Naive thymus-derived CD4-positive, alpha-beta T cell (primary cell): ENCODE measurements at regions not wholly inside any gene's neighbourhood (a gene's known extent, or its start where the extent isn't known, plus 50 kb on each side); places are given as distances from the start of the nearest gene placed in this dataset.
A peak's percentile ranks its signal among the peaks of the same experiment; 100 is the strongest.

Source experiments
- ATAC-seq: fragments of 150-1000 bp; cut with Tn5 transposase; 2 replicates; pipeline ENCODE4 v1.10.0; 2021; ENCODE audit warnings: mild to moderate bottlenecking, moderate library complexity
- CTCF ChIA-PET: fragments of 350-600 bp; sonication (Branson Sonifier 250); formaldehyde crosslinking; loops from one replicate; lab custom pipeline; 2021; ENCODE audit warnings: antibody characterized with exemption; lab: Charles Lee
- POLR2A ChIA-PET: fragments of 350-600 bp; sonication (Branson Sonifier 250); formaldehyde crosslinking; loops from one replicate; lab custom pipeline; 2021; ENCODE audit warnings: antibody characterized with exemption, inconsistent platforms; lab: Charles Lee
- DNase-seq, 9 donors: peaks; one replicate each; pipeline versions ENCODE4 v3.0.0 to v3.0.0-alpha.2; 2020 to 2022; ENCODE audit warnings: mixed read lengths in 1 of 9
- H3K27ac ChIP-seq: one replicate; pipeline ENCODE4 v1.7.0; 2013; ENCODE audit warnings: mild to moderate bottlenecking, low read depth, low read length, moderate library complexity
- H3K27me3 ChIP-seq, 2 donors: one replicate each; pipeline ENCODE4 v1.7.0; 2013; ENCODE audit warnings: low read length in 2 of 2, mild to moderate bottlenecking in 2 of 2, moderate library complexity in 2 of 2; ENCODE audit not compliant: control insufficient read depth in 2 of 2, insufficient read depth in 2 of 2
- H3K36me3 ChIP-seq, 3 experiments: 1 replicate in 2 of 3; 2 replicates in 1 of 3; pipeline ENCODE4 v1.7.0; 2013; ENCODE audit warnings: low read length in 3 of 3, mild to moderate bottlenecking in 3 of 3, moderate library complexity in 1 of 3; ENCODE audit not compliant: insufficient read depth in 3 of 3, control insufficient read depth in 2 of 3
- H3K4me1 ChIP-seq, 2 donors: one replicate each; pipeline ENCODE4 v1.7.0; 2013; ENCODE audit warnings: low read length in 2 of 2, mild to moderate bottlenecking in 2 of 2, moderate library complexity in 1 of 2; ENCODE audit not compliant: control insufficient read depth in 2 of 2, insufficient read depth in 2 of 2
- H3K4me3 ChIP-seq: 2 replicates; pipeline ENCODE4 v1.7.0; 2013; ENCODE audit warnings: mild to moderate bottlenecking, low read length
- H3K9me3 ChIP-seq, 3 experiments: 1 replicate in 2 of 3; 2 replicates in 1 of 3; pipeline ENCODE4 v1.7.0; 2013; ENCODE audit warnings: low read length in 3 of 3; ENCODE audit not compliant: control insufficient read depth in 2 of 3
- H3K27ac Mint-ChIP-seq, 9 donors: one replicate each; pipeline ENCODE4 v1.8.0; 2020 to 2022; ENCODE audit warnings: mixed read lengths in 9 of 9, mild to moderate bottlenecking in 8 of 9, moderate library complexity in 5 of 9, inconsistent platforms in 2 of 9
- H3K27me3 Mint-ChIP-seq, 5 donors: one replicate each; pipeline ENCODE4 v1.8.0; 2021 to 2022; ENCODE audit warnings: mixed read lengths in 5 of 5, mild to moderate bottlenecking in 1 of 5
- H3K36me3 Mint-ChIP-seq, 5 donors: one replicate each; pipeline ENCODE4 v1.8.0; 2020 to 2022; ENCODE audit warnings: mixed read lengths in 5 of 5, mild to moderate bottlenecking in 3 of 5, inconsistent platforms in 1 of 5
- H3K4me1 Mint-ChIP-seq, 7 donors: one replicate each; pipeline ENCODE4 v1.8.0; 2020 to 2022; ENCODE audit warnings: mixed read lengths in 7 of 7, mild to moderate bottlenecking in 3 of 7, inconsistent platforms in 1 of 7
- H3K4me3 Mint-ChIP-seq, 10 donors: one replicate each; pipeline ENCODE4 v1.8.0; 2020 to 2022; ENCODE audit warnings: mild to moderate bottlenecking in 10 of 10, mixed read lengths in 10 of 10, moderate library complexity in 6 of 10, inconsistent platforms in 2 of 10
- H3K9me3 Mint-ChIP-seq, 11 donors: one replicate each; pipeline ENCODE4 v1.8.0; 2020 to 2022; ENCODE audit warnings: mixed read lengths in 11 of 11, mild to moderate bottlenecking in 4 of 11, inconsistent platforms in 1 of 11, moderate library complexity in 1 of 11
- intact Hi-C, 2 donors: fragments of 100-400 bp; cut with micrococcal nuclease; formaldehyde crosslinking; loops; one replicate each; pipeline ENCODE4 v1.15.1; 2023

GRCh38 chr9:573691-574410, 267.6 kb upstream of the DMRT1 start:
- H3K36me3 Mint-ChIP-seq, result peaks cover 0 to 4% (median 0%) of the 10 kb centered on the region in 5 donors
- no peaks in the 10 kb centered on the region for H3K9me3 ChIP-seq
- H3K27me3 Mint-ChIP-seq, result peaks cover 0 to 4% (median 0%) of the 10 kb centered on the region in 5 donors
- H3K4me3 ChIP-seq, result no peak overlapping the region
- H3K36me3 ChIP-seq, result no peaks in the 10 kb centered on the region
- H3K27ac Mint-ChIP-seq, result no peak overlapping the region
- H3K27me3 ChIP-seq, result no peaks in the 10 kb centered on the region
- ChIA-PET POLR2A (no interaction called here), CTCF (no interaction called here)
- no peaks in the 10 kb centered on the region for H3K9me3 Mint-ChIP-seq
- DNase-seq (no peak), ATAC-seq (no peak)
- H3K4me3 Mint-ChIP-seq, result no peak overlapping the region
- peaks cover 0 to 4% (median 0%) of the 10 kb centered on the region in 7 donors for H3K4me1 Mint-ChIP-seq
- no peaks in the 10 kb centered on the region for H3K4me1 ChIP-seq
- intact Hi-C loops, result no loop called here
- no peak overlapping the region for H3K27ac ChIP-seq

DNA sequence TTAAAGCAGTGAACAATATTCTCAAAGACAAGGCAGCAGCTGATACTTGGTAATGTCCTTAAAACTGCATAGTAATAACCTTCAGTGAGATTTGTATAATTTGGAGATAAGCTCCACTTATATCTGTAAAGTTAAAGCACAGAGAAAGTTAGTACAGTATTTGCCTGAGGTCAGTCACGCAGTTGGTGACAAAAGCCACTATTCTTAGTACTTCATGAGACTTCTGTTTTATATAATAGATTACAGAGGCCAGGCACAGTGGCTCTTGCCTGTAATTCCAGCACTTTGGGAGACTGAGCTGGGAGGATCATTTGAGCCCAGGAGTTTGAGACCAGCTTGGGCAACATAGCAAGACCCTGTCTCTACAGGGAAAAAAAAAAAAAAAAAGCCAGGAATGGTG, 266.4 kb upstream of the DMRT1 start:
- Mint-ChIP-seq H3K9me3 (peaks cover 0 to 3% (median 0%) of the 10 kb centered on the region in 11 donors), H3K4me3 (no peak overlapping the region), H3K4me1 (no peaks in the 10 kb centered on the region), H3K27me3 (peaks cover 0 to 4% (median 0%) of the 10 kb centered on the region in 5 donors), H3K36me3 (peaks cover 0 to 8% (median 0%) of the 10 kb centered on the region in 5 donors), H3K27ac (no peak overlapping the region)
- no peaks in the 10 kb centered on the region for H3K9me3 ChIP-seq
- H3K27me3 ChIP-seq, result no peaks in the 10 kb centered on the region
- H3K4me1 ChIP-seq, result no peaks in the 10 kb centered on the region
- DNase-seq, result no peak
- intact Hi-C loops, result no loop called here
- no peak overlapping the region for H3K4me3 ChIP-seq
- no peak for ATAC-seq
- ChIA-PET POLR2A (no interaction called here), CTCF (no interaction called here)
- H3K36me3 ChIP-seq, result no peaks in the 10 kb centered on the region
- H3K27ac ChIP-seq, result no peak overlapping the region

DNA sequence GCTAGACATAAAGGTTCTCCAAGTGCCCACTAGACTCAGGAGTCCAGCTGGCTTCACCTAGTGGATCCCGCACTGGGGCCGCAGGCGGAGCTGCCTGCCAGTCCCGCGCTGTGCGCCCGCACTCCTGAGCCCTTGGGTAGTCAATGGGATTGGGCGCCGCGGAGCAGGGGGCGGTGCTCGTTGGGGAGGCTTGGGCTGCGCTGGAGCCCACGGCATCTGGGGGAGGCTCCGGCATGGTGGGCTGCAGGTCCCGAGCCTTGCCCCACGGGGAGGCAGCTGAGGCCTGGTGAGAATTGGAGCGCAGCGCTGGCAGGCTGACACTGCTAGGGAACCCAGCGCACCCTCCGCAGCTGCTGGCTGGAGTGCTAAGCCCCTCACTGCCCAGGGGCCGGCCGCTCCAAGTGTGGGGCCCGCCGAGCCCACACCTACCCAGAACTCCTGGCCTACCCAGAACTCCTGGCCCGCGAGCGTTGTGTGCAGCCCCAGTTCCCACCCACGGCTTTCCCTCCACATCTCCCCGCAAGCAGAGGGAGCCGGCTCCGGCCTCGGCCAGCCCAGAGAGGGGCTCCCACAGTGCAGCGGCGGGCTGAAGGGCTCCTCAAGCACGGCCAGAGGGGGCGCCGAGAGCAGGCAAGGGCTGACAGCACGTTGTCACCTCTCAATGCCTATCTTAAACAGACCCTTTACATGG, 260.7 kb upstream of the DMRT1 start:
- intact Hi-C loops, result loop anchor here in 1 of 2 donors (10.0 kb wide), 1 partner anchor 54 kb away; no protein-coding TSS in a partner anchor
- no peaks in the 10 kb centered on the region for H3K4me1 Mint-ChIP-seq
- POLR2A ChIA-PET, result no interaction called here
- H3K9me3 ChIP-seq, result no peaks in the 10 kb centered on the region
- H3K27ac ChIP-seq, result no peak overlapping the region
- H3K27me3 ChIP-seq, result peaks cover 0 to 3% of the 10 kb centered on the region in 2 donors
- no peaks in the 10 kb centered on the region for H3K36me3 ChIP-seq
- H3K27me3 Mint-ChIP-seq, result peaks cover 0 to 4% (median 0%) of the 10 kb centered on the region in 5 donors
- no peak overlapping the region for H3K4me3 ChIP-seq
- H3K36me3 Mint-ChIP-seq, result peaks cover 0 to 6% (median 0%) of the 10 kb centered on the region in 5 donors
- peaks cover 0 to 3% (median 0%) of the 10 kb centered on the region in 11 donors for H3K9me3 Mint-ChIP-seq
- ATAC-seq, result no peak
- CTCF ChIA-PET, result no interaction called here
- H3K4me3 Mint-ChIP-seq, result no peak overlapping the region
- no peaks in the 10 kb centered on the region for H3K4me1 ChIP-seq
- no peak for DNase-seq
- no peak overlapping the region for H3K27ac Mint-ChIP-seq

DNA sequence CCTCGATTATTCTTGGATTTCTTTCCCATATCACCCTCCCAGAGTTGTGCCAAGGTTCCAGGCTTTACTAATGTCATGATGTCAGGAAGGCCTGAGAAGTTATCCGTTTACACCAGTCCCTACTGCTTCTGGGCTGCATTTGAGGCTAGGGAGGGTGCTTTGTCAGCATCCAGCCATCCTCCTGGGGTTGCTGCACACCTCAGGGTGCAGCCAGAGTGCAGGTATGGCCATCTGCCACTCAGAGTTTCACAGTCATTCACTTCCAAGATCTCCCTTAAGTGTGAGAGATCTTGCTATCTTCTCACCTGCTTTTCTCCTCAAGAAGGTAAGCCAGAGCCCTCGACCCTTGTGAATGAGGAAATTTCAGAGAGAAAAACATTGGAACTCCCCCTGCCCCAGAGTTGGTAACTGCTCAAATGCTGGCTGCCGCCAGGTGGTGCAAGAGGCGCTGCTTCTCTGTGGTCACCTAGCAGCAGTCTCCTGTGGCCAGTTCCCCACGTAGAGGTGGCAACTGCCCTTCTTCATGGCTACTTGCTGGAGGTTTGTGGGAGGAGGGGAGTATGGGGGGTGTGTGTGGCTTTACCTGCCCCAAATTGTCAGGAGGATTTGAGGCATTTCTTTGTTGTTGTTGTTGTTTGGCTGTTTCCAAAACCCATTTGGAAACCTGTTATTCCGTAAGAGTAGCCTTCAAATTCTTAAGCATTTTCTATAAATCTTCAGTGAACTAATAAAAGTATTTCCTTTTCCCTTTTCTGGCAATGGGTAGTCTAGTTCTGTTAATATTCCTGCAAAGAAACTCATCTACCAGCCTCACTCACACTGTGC, 259.6 kb upstream of the DMRT1 start:
- ChIA-PET CTCF (no interaction called here), POLR2A (interaction anchor here (0.6 kb wide), 1 partner anchor 294 kb away, joined by 3 read pairs; no protein-coding TSS in a partner anchor)

DNA sequence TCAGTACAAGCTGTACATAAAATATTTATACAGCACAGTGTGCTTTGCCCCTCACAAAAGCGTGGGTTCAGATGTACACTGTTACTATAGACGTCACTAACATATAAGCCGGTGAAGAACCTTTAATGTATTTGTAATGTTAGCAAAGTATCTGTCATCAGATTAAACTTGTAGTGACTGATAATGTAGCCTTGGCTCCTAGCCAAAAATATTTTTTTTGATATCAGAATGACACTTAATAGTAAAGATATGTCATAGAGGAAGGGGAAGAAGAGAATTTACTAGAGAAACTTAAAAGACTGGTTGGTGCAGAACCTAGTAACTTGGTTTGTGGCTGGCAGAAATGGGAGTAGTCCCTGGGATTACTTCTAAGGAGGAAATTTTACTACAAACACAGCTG, 258.7 kb upstream of the DMRT1 start:
- H3K27ac ChIP-seq, result no peak overlapping the region
- no peaks in the 10 kb centered on the region for H3K4me1 ChIP-seq
- CTCF ChIA-PET, result no interaction called here
- peaks cover 0 to 5% (median 0%) of the 10 kb centered on the region in 7 donors for H3K4me1 Mint-ChIP-seq
- no peak overlapping the region for H3K4me3 ChIP-seq
- H3K9me3 Mint-ChIP-seq, result peaks cover 0 to 3% (median 0%) of the 10 kb centered on the region in 11 donors
- no peak for DNase-seq
- H3K9me3 ChIP-seq, result no peaks in the 10 kb centered on the region
- peaks cover 0 to 6% (median 0%) of the 10 kb centered on the region in 5 donors for H3K36me3 Mint-ChIP-seq
- peak overlapping the region in 1 of 9 donors; percentile 48 for H3K27ac Mint-ChIP-seq
- intact Hi-C loops, result loop anchor here in 1 of 2 donors (10.0 kb wide), 1 partner anchor 52 kb away; no protein-coding TSS in a partner anchor
- POLR2A ChIA-PET, result no interaction called here
- no peak for ATAC-seq
- no peaks in the 10 kb centered on the region for H3K36me3 ChIP-seq
- peaks cover 0 to 4% (median 0%) of the 10 kb centered on the region in 5 donors for H3K27me3 Mint-ChIP-seq
- peaks cover 0 to 3% of the 10 kb centered on the region in 2 donors for H3K27me3 ChIP-seq
- H3K4me3 Mint-ChIP-seq, result no peak overlapping the region

More for the DNA sequence above, 259.6 kb upstream of the DMRT1 start:
- ATAC-seq (no peak), DNase-seq (no peak)
- no peak overlapping the region for H3K4me3 ChIP-seq
- no peaks in the 10 kb centered on the region for H3K4me1 ChIP-seq
- Mint-ChIP-seq H3K4me3 (no peak overlapping the region), H3K9me3 (peaks cover 0 to 3% (median 0%) of the 10 kb centered on the region in 11 donors), H3K4me1 (peaks cover 0 to under 1% (median 0%) of the 10 kb centered on the region in 7 donors), H3K27ac (peak overlapping the region in 1 of 9 donors; percentile 48), H3K27me3 (peaks cover 0 to 4% (median 0%) of the 10 kb centered on the region in 5 donors), H3K36me3 (peaks cover 0 to 6% (median 0%) of the 10 kb centered on the region in 5 donors)
- peaks cover 0 to 3% of the 10 kb centered on the region in 2 donors for H3K27me3 ChIP-seq
- H3K9me3 ChIP-seq, result no peaks in the 10 kb centered on the region
- no peak overlapping the region for H3K27ac ChIP-seq
- intact Hi-C loops, result loop anchor here in 1 of 2 donors (10.0 kb wide), 1 partner anchor 53 kb away; no protein-coding TSS in a partner anchor
- H3K36me3 ChIP-seq, result no peaks in the 10 kb centered on the region

- CTCF ChIA-PET, result no interaction called here
Measured at GRCh38 chr9:587527-587926, 254.0 kb upstream of the DMRT1 start.

More at GRCh38 chr9:587527-587926, 254.0 kb upstream of the DMRT1 start:
- Mint-ChIP-seq H3K36me3 (no peaks in the 10 kb centered on the region), H3K27ac (no peak overlapping the region), H3K4me3 (no peak overlapping the region), H3K4me1 (peaks cover 0 to 14% (median 6%) of the 10 kb centered on the region in 7 donors), H3K27me3 (peaks cover 0 to under 1% (median 0%) of the 10 kb centered on the region in 5 donors), H3K9me3 (no peaks in the 10 kb centered on the region)
- Histone ChIP-seq H3K36me3 (no peaks in the 10 kb centered on the region), H3K4me1 (no peaks in the 10 kb centered on the region), H3K27ac (no peak overlapping the region), H3K9me3 (no peaks in the 10 kb centered on the region), H3K27me3 (peaks cover 0 to 3% of the 10 kb centered on the region in 2 donors), H3K4me3 (no peak overlapping the region)
- POLR2A ChIA-PET, result no interaction called here
- intact Hi-C loops, result loop anchor here in 1 of 2 donors (10.0 kb wide), 1 partner anchor 47 kb away; no protein-coding TSS in a partner anchor
- ATAC-seq, result no peak
- no peak for DNase-seq
